IMR-90 (cell line): ENCODE measurements at regions not wholly inside any gene's neighbourhood (a gene's known extent, or its start where the extent isn't known, plus 50 kb on each side); places are given as distances from the start of the nearest gene placed in this dataset.
A peak's percentile ranks its signal among the peaks of the same experiment; 100 is the strongest.

ENCODE experiments used
- ATAC-seq: fragments of 200-7000 bp; cut with Tn5 transposase; 2 replicates; pipeline ENCODE4 v1.9.1; 2020; ENCODE audit warnings: low read depth, mild to moderate bottlenecking, moderate library complexity
- BruUV-seq: library from RNA; stranded (reverse); fragments of 400-500 nt; replicated peaks from 2 replicates; lab custom pipeline; 2021; lab: Mats Ljungman, UMichigan
- CTCF ChIA-PET: fragments of 300-600 bp; formaldehyde crosslinking; extraction: SDS; loops from one replicate; lab custom pipeline; 2021; ENCODE audit warnings: antibody characterized with exemption; lab: Yijun Ruan, JAX
- POLR2A ChIA-PET: fragments of 300-600 bp; sonication (Branson Sonifier 250); formaldehyde crosslinking; loops from one replicate; lab custom pipeline; 2022; ENCODE audit warnings: antibody characterized with exemption; ENCODE audit not compliant: unreplicated experiment; lab: Charles Lee
- DNase-seq: peaks from one replicate; pipeline ENCODE4 v3.0.0; 2013
- H2AFZ ChIP-seq: replicated peaks from 2 replicates; pipeline ENCODE3; 2013; ENCODE audit warnings: low read length, mild to moderate bottlenecking; ENCODE audit not compliant: poor library complexity
- H2AK5ac ChIP-seq: 2 replicates; pipeline ENCODE4 v1.6.1; 2013; ENCODE audit warnings: low read depth, low read length, inconsistent platforms
- H2AK9ac ChIP-seq: replicated peaks from 2 replicates; pipeline ENCODE3; 2013; ENCODE audit warnings: mild to moderate bottlenecking, low read depth, low read length, moderate library complexity; ENCODE audit not compliant: poor library complexity
- H2BK120ac ChIP-seq: 2 replicates; pipeline ENCODE4 v1.6.1; 2013; ENCODE audit warnings: low read depth, low read length, inconsistent platforms
- H2BK15ac ChIP-seq: 3 replicates; pipeline ENCODE4 v1.6.1; 2013; ENCODE audit warnings: low read depth, low read length, inconsistent platforms
- H2BK20ac ChIP-seq: 2 replicates; pipeline ENCODE4 v1.6.1; 2013; ENCODE audit warnings: low read depth, mild to moderate bottlenecking, inconsistent platforms, low read length, moderate library complexity
- H2BK5ac ChIP-seq: 2 replicates; pipeline ENCODE4 v1.6.1; 2013; ENCODE audit warnings: mild to moderate bottlenecking, low read depth, low read length, inconsistent platforms; ENCODE audit not compliant: poor library complexity, severe bottlenecking
- H3K14ac ChIP-seq: replicated peaks from 2 replicates; pipeline ENCODE4 v1.6.1; 2013; ENCODE audit warnings: low read depth, low read length, inconsistent platforms
- H3K18ac ChIP-seq: 2 replicates; pipeline ENCODE4 v1.6.1; 2013; ENCODE audit warnings: low read depth, low read length, control low read depth
- H3K23ac ChIP-seq: 2 replicates; pipeline ENCODE4 v1.6.1; 2013; ENCODE audit warnings: low read depth, low read length, inconsistent platforms
- H3K27ac ChIP-seq: 2 replicates; pipeline ENCODE4 v1.5.1; 2013; ENCODE audit warnings: mild to moderate bottlenecking, control low read depth, low read length; ENCODE audit not compliant: insufficient read depth
- H3K27me3 ChIP-seq: 2 replicates; pipeline ENCODE4 v1.6.1; 2013; ENCODE audit warnings: low read length; ENCODE audit not compliant: control insufficient read depth, insufficient read depth
- H3K36me3 ChIP-seq: 2 replicates; pipeline ENCODE4 v1.6.1; 2013; ENCODE audit warnings: low read length, mixed read lengths; ENCODE audit not compliant: control insufficient read depth, insufficient read depth
- H3K4ac ChIP-seq: 2 replicates; pipeline ENCODE4 v1.6.1; 2013; ENCODE audit warnings: low read depth, low read length, inconsistent platforms
- H3K4me1 ChIP-seq: 2 replicates; pipeline ENCODE4 v1.6.1; 2013; ENCODE audit warnings: low read length, mixed read lengths; ENCODE audit not compliant: control insufficient read depth, insufficient read depth
- H3K4me2 ChIP-seq: 2 replicates; pipeline ENCODE4 v1.6.1; 2013; ENCODE audit warnings: low read depth, mild to moderate bottlenecking, control low read depth, low read length, moderate library complexity
- H3K4me3 ChIP-seq: 2 replicates; pipeline ENCODE4 v1.5.1; 2013; ENCODE audit warnings: low read depth, mild to moderate bottlenecking, control low read depth, low read length, moderate library complexity; ENCODE audit not compliant: insufficient read depth
- H3K56ac ChIP-seq: 2 replicates; pipeline ENCODE4 v1.6.1; 2013; ENCODE audit warnings: low read length, inconsistent platforms; ENCODE audit not compliant: insufficient read depth; ENCODE audit errors: extremely low read depth
- H3K79me1 ChIP-seq, 2 experiments: 2 replicates each; pipeline ENCODE4 v1.6.1; 2013; ENCODE audit warnings: low read length in 2 of 2, inconsistent platforms in 1 of 2, low read depth in 1 of 2
- H3K9ac ChIP-seq: 2 replicates; pipeline ENCODE4 v1.6.1; 2013; ENCODE audit warnings: low read depth, low read length, control low read depth
- H3K9me1 ChIP-seq: 2 replicates; pipeline ENCODE4 v1.6.1; 2013; ENCODE audit warnings: low read length, inconsistent platforms; ENCODE audit not compliant: insufficient read depth
- H3K9me3 ChIP-seq: 2 replicates; pipeline ENCODE4 v1.6.1; 2013; ENCODE audit warnings: low read length; ENCODE audit not compliant: control insufficient read depth, insufficient read depth
- H4K20me1 ChIP-seq: 2 replicates; pipeline ENCODE4 v1.6.1; 2013; ENCODE audit warnings: low read length, inconsistent platforms; ENCODE audit not compliant: insufficient read depth
- H4K5ac ChIP-seq: 2 replicates; pipeline ENCODE4 v1.6.1; 2013; ENCODE audit warnings: mild to moderate bottlenecking, low read depth, low read length, control low read depth
- H4K8ac ChIP-seq, 2 experiments: 2 replicates each; pipeline ENCODE4 v1.6.1; 2013; ENCODE audit warnings: low read depth in 2 of 2, low read length in 2 of 2, control low read depth in 1 of 2, inconsistent platforms in 1 of 2
- H4K91ac ChIP-seq: 2 replicates; pipeline ENCODE4 v1.6.1; 2013; ENCODE audit warnings: low read depth, low read length, inconsistent platforms; ENCODE audit not compliant: insufficient read depth
- BHLHE40 ChIP-seq: fragments of 150-350 bp; IDR thresholded peaks from 2 replicates; pipeline ENCODE4 v1.6.1; 2016; ENCODE audit warnings: mild to moderate bottlenecking, low read depth, low read length
- MAFK ChIP-seq: IDR thresholded peaks from 2 replicates; pipeline ENCODE4 v1.6.1; 2012; ENCODE audit warnings: low read depth, low read length, improper control_type of control experiment
- MXI1 ChIP-seq: IDR thresholded peaks from 2 replicates; pipeline ENCODE4 v1.6.1; 2012; ENCODE audit warnings: low read depth, mild to moderate bottlenecking, low read length, moderate library complexity, borderline replicate concordance
- NFE2L2 ChIP-seq: fragments of 150-350 bp; IDR thresholded peaks from 2 replicates; pipeline ENCODE4 v1.6.1; 2016; ENCODE audit warnings: low read depth, mild to moderate bottlenecking, low read length
- RAD21 ChIP-seq: IDR thresholded peaks from 2 replicates; pipeline ENCODE4 v1.6.1; 2012; ENCODE audit warnings: low read length, improper control_type of control experiment
- WGBS, 2 experiments: methylation state at CpG; one replicate each; pipeline versions ENCODE4 v1.1.5 to v1.1.7; 2013; ENCODE audit warnings: missing lambda C conversion rate in 2 of 2; ENCODE audit not compliant: insufficient read length in 1 of 2; ENCODE audit errors: extremely low coverage in 2 of 2; 5-methylcytosine and 5-hydroxymethylcytosine counted together
- dilution Hi-C: fragments of 300-500 bp; cut with HindIII; formaldehyde crosslinking; loops from one replicate; pipeline ENCODE4 v1.14.3; 2018; ENCODE audit warnings: low sequenced_read_pairs; ENCODE audit not compliant: unreplicated experiment
- in situ Hi-C: fragments of 300-500 bp; cut with MboI; formaldehyde crosslinking; loops from 3 replicates; pipeline ENCODE4 v1.14.3; 2019; ENCODE audit warnings: low sequenced_read_pairs, inconsistent platforms, mixed read lengths
- intact Hi-C: fragments of 100-400 bp; cut with micrococcal nuclease; formaldehyde crosslinking; loops from 2 replicates; pipeline ENCODE4 v1.10.0; 2022

DNA sequence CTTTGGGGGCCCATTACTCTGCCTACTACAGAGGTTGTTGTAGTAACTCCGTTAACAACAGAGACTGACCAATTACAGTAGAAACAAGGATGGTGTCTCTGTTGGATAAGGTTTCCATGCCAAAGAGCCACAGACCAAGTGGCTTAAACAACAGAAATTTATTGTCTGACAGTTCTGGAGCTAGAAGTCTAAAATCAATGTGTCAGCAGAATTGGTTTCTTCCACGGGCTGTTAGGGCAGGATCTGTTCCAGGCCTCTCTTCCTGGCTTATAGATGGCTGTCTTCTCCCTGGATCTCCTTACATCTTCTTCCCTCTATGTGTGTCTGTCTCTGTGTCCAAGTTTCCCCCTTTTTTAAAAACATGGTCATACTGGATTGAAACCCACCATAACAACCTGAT lies 135.3 kb downstream of the AKAIN1 start:
- no peak overlapping the region for H2AK9ac ChIP-seq
- no peak overlapping the region for H4K5ac ChIP-seq
- H2BK120ac ChIP-seq: no peak overlapping the region
- H2BK5ac ChIP-seq: no peak overlapping the region
- H4K20me1 ChIP-seq: no peaks in the 10 kb centered on the region
- DNase-seq: no peak
- H3K4ac ChIP-seq: no peak overlapping the region
- intact Hi-C loops: no loop called here
- no peak overlapping the region for H3K4me2 ChIP-seq
- no peaks in the 10 kb centered on the region for H3K36me3 ChIP-seq
- no peak for ATAC-seq
- H3K9me1 ChIP-seq: no peaks in the 10 kb centered on the region
- no peaks in the 10 kb centered on the region for H3K4me1 ChIP-seq
- BruUV-seq: no TSS peak
- WGBS, 2 experiments: 0% methylated on average over 1 of the region's 2 CpGs; no CpG with 5 or more reads in 1 of the 2 experiments
- no peaks in the 10 kb centered on the region for H3K27me3 ChIP-seq
- H2BK20ac ChIP-seq: no peak overlapping the region
- ChIA-PET CTCF (no interaction called here), POLR2A (no interaction called here)
- H3K27ac ChIP-seq: no peak overlapping the region
- H3K56ac ChIP-seq: no peak overlapping the region
- H2AK5ac ChIP-seq: no peak overlapping the region
- H2AFZ ChIP-seq: no peak overlapping the region
- no peak overlapping the region for H3K9ac ChIP-seq
- dilution Hi-C loops: no loop called here
- H3K79me1 ChIP-seq: no peaks in the 10 kb centered on the region
- no peak overlapping the region for H3K14ac ChIP-seq
- no peak overlapping the region for H3K18ac ChIP-seq
- no peaks in the 10 kb centered on the region; the same call in 1 of the 2 replicates for H3K9me3 ChIP-seq
- H4K91ac ChIP-seq: no peak overlapping the region
- in situ Hi-C loops: no loop called here
- no peak overlapping the region for H4K8ac ChIP-seq
- H3K4me3 ChIP-seq: no peak overlapping the region
- no peak overlapping the region for H2BK15ac ChIP-seq
- TF ChIP-seq BHLHE40: no peak
- no peak for TF ChIP-seq RAD21
- no peak for TF ChIP-seq NFE2L2
- TF ChIP-seq MXI1: no peak
- peak; percentile 78 for TF ChIP-seq MAFK
- no peak overlapping the region for H3K23ac ChIP-seq
